Endothelial cell of umbilical vein (primary cell): ENCODE measurements at regions not wholly inside any gene's neighbourhood (a gene's known extent, or its start where the extent isn't known, plus 50 kb on each side); places are given as distances from the start of the nearest gene placed in this dataset.

Experiments used
- BruUV-seq: library from RNA; stranded (reverse); fragments of 400-500 nt; replicated peaks from 2 replicates; lab custom pipeline; 2021; lab: Mats Ljungman, UMichigan
- CTCF ChIA-PET: fragments of 300-600, 350-600 bp; sonication (Branson Sonifier 250); formaldehyde crosslinking; loops from one replicate; lab custom pipeline; 2021; ENCODE audit warnings: antibody characterized with exemption, inconsistent platforms; lab: Charles Lee
- POLR2A ChIA-PET: fragments of 300-600, 350-600 bp; sonication (Branson Sonifier 250); formaldehyde crosslinking; loops from one replicate; lab custom pipeline; 2021; ENCODE audit warnings: antibody characterized with exemption, inconsistent platforms; lab: Charles Lee
- DNase-seq: peaks from one replicate; pipeline ENCODE4 v3.0.0-alpha.2; 2011; ENCODE audit warnings: low read depth, low spot score
- FAIRE-seq: peaks from 2 replicates; lab custom pipeline; 2011; peaks lifted over from hg19 to GRCh38; lab: Jason Lieb, UNC
- H2AFZ ChIP-seq: 2 replicates; pipeline ENCODE4 v1.6.0; 2012; ENCODE audit warnings: low read depth, low read length, control low read depth, inconsistent platforms
- H3K27ac ChIP-seq: 2 replicates; pipeline ENCODE4 v1.5.1; 2011; ENCODE audit warnings: low read depth, mild to moderate bottlenecking, control low read depth, low read length, moderate library complexity; ENCODE audit not compliant: insufficient read depth
- H3K27me3 ChIP-seq, 2 experiments: 2 replicates each; pipeline versions ENCODE4 v1.6.0 to v1.6.1; 2011; ENCODE audit warnings: low read length in 2 of 2, mixed read lengths in 1 of 2; ENCODE audit not compliant: control insufficient read depth in 2 of 2, insufficient read depth in 2 of 2
- H3K36me3 ChIP-seq, 2 experiments: 2 replicates in 1 of 2; 3 replicates in 1 of 2; pipeline ENCODE4 v1.5.1; 2011; ENCODE audit warnings: low read length in 2 of 2, mild to moderate bottlenecking in 1 of 2, moderate library complexity in 1 of 2; ENCODE audit not compliant: control insufficient read depth in 2 of 2, insufficient read depth in 2 of 2; ENCODE audit errors: extremely low read depth in 1 of 2
- H3K4me1 ChIP-seq: 3 replicates; pipeline ENCODE4 v1.5.1; 2011; ENCODE audit warnings: mild to moderate bottlenecking, low read length; ENCODE audit not compliant: control insufficient read depth, insufficient read depth; ENCODE audit errors: extremely low read depth
- H3K4me2 ChIP-seq: 2 replicates; pipeline ENCODE4 v1.6.1; 2011; ENCODE audit warnings: low read length, control low read depth, mixed read lengths; ENCODE audit not compliant: insufficient read depth
- H3K4me3 ChIP-seq, 3 experiments: fragments of 200-600 bp in 1 of 3; sonication (generic), shearing (Covaris generic) in 1 of 3; replicated peaks in 1 of 3; 2 replicates each; pipeline ENCODE4 v1.5.1; 2011 to 2016; ENCODE audit warnings: control low read depth in 3 of 3, low read length in 3 of 3, mild to moderate bottlenecking in 2 of 3, inconsistent platforms in 1 of 3, low read depth in 1 of 3, moderate library complexity in 1 of 3; ENCODE audit not compliant: insufficient read depth in 1 of 3
- H3K79me2 ChIP-seq: 2 replicates; pipeline ENCODE4 v1.6.0; 2012; ENCODE audit warnings: low read length, inconsistent platforms; ENCODE audit not compliant: control insufficient read depth, insufficient read depth
- H3K9ac ChIP-seq: replicated peaks from 2 replicates; pipeline ENCODE3; 2011; ENCODE audit warnings: low read length, control low read depth; ENCODE audit not compliant: insufficient read depth; ENCODE audit errors: extremely low read depth
- H3K9me1 ChIP-seq: replicated peaks from 3 replicates; pipeline ENCODE4 v1.6.0; 2011; ENCODE audit warnings: mild to moderate bottlenecking, low read length; ENCODE audit not compliant: control insufficient read depth, insufficient read depth; ENCODE audit errors: extremely low read depth
- H3K9me3 ChIP-seq: replicated peaks from 2 replicates; pipeline ENCODE4 v1.5.1; 2012; ENCODE audit warnings: low read length, inconsistent platforms; ENCODE audit not compliant: control insufficient read depth, insufficient read depth
- H4K20me1 ChIP-seq: replicated peaks from 2 replicates; pipeline ENCODE3; 2011; ENCODE audit warnings: mild to moderate bottlenecking, low read length; ENCODE audit not compliant: control insufficient read depth, insufficient read depth; ENCODE audit errors: extremely low read depth
- CTCF ChIP-seq, 2 donors: IDR thresholded peaks; 1 replicate in 1 of 2; 2 replicates in 1 of 2; pipeline ENCODE4 v1.5.1; 2011; ENCODE audit warnings: low read length in 2 of 2, mild to moderate bottlenecking in 2 of 2, moderate library complexity in 2 of 2, control low read depth in 1 of 2, inconsistent platforms in 1 of 2, low read depth in 1 of 2; ENCODE audit not compliant: insufficient read depth in 1 of 2; ENCODE audit errors: extremely low read depth in 1 of 2
- EZH2 ChIP-seq: IDR thresholded peaks from 2 replicates; pipeline ENCODE4 v1.6.1; 2012; ENCODE audit warnings: borderline replicate concordance, low read depth, mild to moderate bottlenecking, moderate library complexity, low read length, inconsistent platforms; ENCODE audit not compliant: severe bottlenecking
- FOS ChIP-seq: IDR thresholded peaks from 2 replicates; pipeline ENCODE4 v1.6.1; 2011; ENCODE audit warnings: mild to moderate bottlenecking, low read length, moderate library complexity, borderline replicate concordance; ENCODE audit not compliant: insufficient read depth
- GATA2 ChIP-seq: IDR thresholded peaks from 2 replicates; pipeline ENCODE4 v1.7.0; 2011; ENCODE audit warnings: low read depth, mild to moderate bottlenecking, moderate library complexity, mixed read lengths, low read length; ENCODE audit not compliant: insufficient read length, insufficient read depth
- JUN ChIP-seq: IDR thresholded peaks from 2 replicates; pipeline ENCODE4 v1.6.1; 2011; ENCODE audit warnings: borderline replicate concordance, low read depth; ENCODE audit not compliant: insufficient read length, insufficient read depth
- MAX ChIP-seq: IDR thresholded peaks from 2 replicates; pipeline ENCODE4 v1.6.1; 2011; ENCODE audit not compliant: insufficient read depth, insufficient read length
- MYC ChIP-seq: IDR thresholded peaks from one replicate; pipeline ENCODE4 v1.6.1; 2011; ENCODE audit warnings: mild to moderate bottlenecking, low read depth, low read length
- POLR2A ChIP-seq: IDR thresholded peaks from 2 replicates; pipeline ENCODE4 v1.6.1; 2012; ENCODE audit warnings: low read depth, mild to moderate bottlenecking, control low read depth, low read length
- POLR2AphosphoS5 ChIP-seq: IDR thresholded peaks from 2 replicates; pipeline ENCODE4 v1.6.1; 2012; ENCODE audit warnings: low read depth, mild to moderate bottlenecking, control low read depth, low read length, moderate library complexity; ENCODE audit not compliant: insufficient read depth
- dilution Hi-C: fragments of 300-500 bp; cut with MboI; formaldehyde crosslinking; loops from one replicate; pipeline ENCODE4 v1.15.0; 2019; ENCODE audit warnings: low sequenced_read_pairs; ENCODE audit not compliant: extremely low pct_ligation_motif_present
- intact Hi-C: fragments of 100-400 bp; cut with micrococcal nuclease; formaldehyde crosslinking; loops from one replicate; pipeline ENCODE4 v1.10.0; 2022

- no TSS peak for BruUV-seq
- dilution Hi-C loops, result no loop called here
Observed at GRCh38 chr20:56780266-56780665, 151.2 kb downstream of the TFAP2C start.

More at GRCh38 chr20:56780266-56780665, 151.2 kb downstream of the TFAP2C start:
- TF ChIP-seq POLR2AphosphoS5 (no peak), JUN (no peak), FOS (no peak), POLR2A (no peak), GATA2 (no peak), MAX (no peak), CTCF (IDR thresholded peaks at IDR 0.05; ENCODE audit: extremely low read depth in 1 of 2, insufficient read depth in 1 of 2, low read depth in 1 of 2, low read length in 2 of 2) (no peak), EZH2 (no peak), MYC (no peak)
- Histone ChIP-seq H3K27ac (no peak overlapping the region), H3K36me3 (no peaks in the 10 kb centered on the region), H3K4me3 (no peak overlapping the region), H3K9me3 (no peaks in the 10 kb centered on the region), H3K9ac (no peak overlapping the region), H3K4me1 (no peaks in the 10 kb centered on the region), H3K4me2 (no peak overlapping the region), H4K20me1 (no peaks in the 10 kb centered on the region), H3K79me2 (no peaks in the 10 kb centered on the region), H3K9me1 (no peaks in the 10 kb centered on the region), H2AFZ (no peak overlapping the region), H3K27me3 (no peaks in the 10 kb centered on the region)
- FAIRE-seq (no peak), DNase-seq (no peak)
- intact Hi-C loops, result no loop called here
- ChIA-PET POLR2A (no interaction called here), CTCF (no interaction called here)
